Endothelial cell of umbilical vein (primary cell): ENCODE measurements at regions not wholly inside any gene's neighbourhood (a gene's known extent, or its start where the extent isn't known, plus 50 kb on each side); places are given as distances from the start of the nearest gene placed in this dataset.

Experiments
- CTCF ChIP-seq, 2 donors: IDR thresholded peaks; 1 replicate in 1 of 2; 2 replicates in 1 of 2; pipeline ENCODE4 v1.5.1; 2011; ENCODE audit warnings: low read length in 2 of 2, mild to moderate bottlenecking in 2 of 2, moderate library complexity in 2 of 2, control low read depth in 1 of 2, inconsistent platforms in 1 of 2, low read depth in 1 of 2; ENCODE audit not compliant: insufficient read depth in 1 of 2; ENCODE audit errors: extremely low read depth in 1 of 2
- EZH2 ChIP-seq: IDR thresholded peaks from 2 replicates; pipeline ENCODE4 v1.6.1; 2012; ENCODE audit warnings: borderline replicate concordance, low read depth, mild to moderate bottlenecking, moderate library complexity, low read length, inconsistent platforms; ENCODE audit not compliant: severe bottlenecking
- FOS ChIP-seq: IDR thresholded peaks from 2 replicates; pipeline ENCODE4 v1.6.1; 2011; ENCODE audit warnings: mild to moderate bottlenecking, low read length, moderate library complexity, borderline replicate concordance; ENCODE audit not compliant: insufficient read depth
- GATA2 ChIP-seq: IDR thresholded peaks from 2 replicates; pipeline ENCODE4 v1.7.0; 2011; ENCODE audit warnings: low read depth, mild to moderate bottlenecking, moderate library complexity, mixed read lengths, low read length; ENCODE audit not compliant: insufficient read length, insufficient read depth
- JUN ChIP-seq: IDR thresholded peaks from 2 replicates; pipeline ENCODE4 v1.6.1; 2011; ENCODE audit warnings: borderline replicate concordance, low read depth; ENCODE audit not compliant: insufficient read length, insufficient read depth
- MAX ChIP-seq: IDR thresholded peaks from 2 replicates; pipeline ENCODE4 v1.6.1; 2011; ENCODE audit not compliant: insufficient read depth, insufficient read length
- MYC ChIP-seq: IDR thresholded peaks from one replicate; pipeline ENCODE4 v1.6.1; 2011; ENCODE audit warnings: mild to moderate bottlenecking, low read depth, low read length
- POLR2A ChIP-seq: IDR thresholded peaks from 2 replicates; pipeline ENCODE4 v1.6.1; 2012; ENCODE audit warnings: low read depth, mild to moderate bottlenecking, control low read depth, low read length
- POLR2AphosphoS5 ChIP-seq: IDR thresholded peaks from 2 replicates; pipeline ENCODE4 v1.6.1; 2012; ENCODE audit warnings: low read depth, mild to moderate bottlenecking, control low read depth, low read length, moderate library complexity; ENCODE audit not compliant: insufficient read depth

- no peak for TF ChIP-seq CTCF (IDR thresholded peaks at IDR 0.05; ENCODE audit: extremely low read depth in 1 of 2, insufficient read depth in 1 of 2, low read depth in 1 of 2, low read length in 2 of 2)
- TF ChIP-seq POLR2A: no peak
- no peak for TF ChIP-seq EZH2
- TF ChIP-seq POLR2AphosphoS5: no peak
- no peak for TF ChIP-seq FOS
- no peak for TF ChIP-seq JUN
- no peak for TF ChIP-seq MAX
- no peak for TF ChIP-seq MYC
- no peak for TF ChIP-seq GATA2
Observed at GRCh38 chr15:70273808-70274207, 176.1 kb upstream of the TLE3 start.
